LNCAP (cell line): ENCODE measurements at regions not wholly inside any gene's neighbourhood (a gene's known extent, or its start where the extent isn't known, plus 50 kb on each side); places are given as distances from the start of the nearest gene placed in this dataset.

Source experiments
- CTCF ChIP-seq: fragments of 450-650 bp; IDR thresholded peaks from 2 replicates; pipeline ENCODE4 v1.5.1; 2017; ENCODE audit warnings: mild to moderate bottlenecking

GRCh38 chr6:4613795-4614194 is 162.4 kb upstream of the CDYL start:
- no peak for TF ChIP-seq CTCF

- TF ChIP-seq CTCF, result no peak
Observed at GRCh38 chr6:4613381-4613780, 162.8 kb upstream of the CDYL start.

- TF ChIP-seq CTCF, result no peak
Observed at GRCh38 chr6:4612636-4613171, 163.5 kb upstream of the CDYL start.

GRCh38 chr6:4611429-4612129 is 164.6 kb upstream of the CDYL start:
- TF ChIP-seq CTCF, result no peak

GRCh38 chr6:4610256-4610655 is 165.9 kb upstream of the CDYL start:
- no peak for TF ChIP-seq CTCF

- TF ChIP-seq CTCF, result no peak
Observed at GRCh38 chr6:4608361-4609115, 167.7 kb upstream of the CDYL start.

GRCh38 chr6:4607793-4608192 is 168.4 kb upstream of the CDYL start:
- TF ChIP-seq CTCF, result no peak
